OCI-LY3 (cell line): ENCODE measurements at regions not wholly inside any gene's neighbourhood (a gene's known extent, or its start where the extent isn't known, plus 50 kb on each side); places are given as distances from the start of the nearest gene placed in this dataset.

Experiments
- H2AFZ ChIP-seq: fragments of 200-600, 300-600 bp; shearing (Covaris generic); 2 replicates; pipeline ENCODE4 v1.6.0; 2014; ENCODE audit warnings: antibody characterized with exemption, low read depth, low read length
- H3K27ac ChIP-seq: fragments of 200-600, 300-600 bp; sonication (generic); 2 replicates; pipeline ENCODE4 v1.5.1; 2014; ENCODE audit warnings: mild to moderate bottlenecking, low read length, moderate library complexity, mixed read lengths
- H3K27me3 ChIP-seq: fragments of 200-600, 300-600 bp; sonication (generic); 2 replicates; pipeline ENCODE4 v1.6.1; 2014; ENCODE audit warnings: low read depth, low read length, mixed read lengths
- H3K36me3 ChIP-seq: fragments of 200-600, 300-600 bp; sonication (generic); replicated peaks from 2 replicates; pipeline ENCODE3; 2014; ENCODE audit warnings: low read depth, low read length, mixed read lengths
- H3K4me1 ChIP-seq: fragments of 300-600, 200-600 bp; sonication (generic); 2 replicates; pipeline ENCODE4 v1.6.1; 2014; ENCODE audit warnings: low read length, mixed read lengths
- H3K4me2 ChIP-seq: fragments of 200-600, 300-600 bp; sonication (generic); 2 replicates; pipeline ENCODE4 v1.6.1; 2014; ENCODE audit warnings: low read length, mixed read lengths
- H3K4me3 ChIP-seq: fragments of 300-600, 200-600 bp; sonication (generic); 2 replicates; pipeline ENCODE4 v1.5.1; 2014; ENCODE audit warnings: antibody characterized with exemption, mild to moderate bottlenecking, low read length, moderate library complexity
- H3K79me2 ChIP-seq: fragments of 300-600, 200-600 bp; shearing (Covaris generic); 2 replicates; pipeline ENCODE4 v1.6.1; 2014; ENCODE audit warnings: mild to moderate bottlenecking, low read length, mixed read lengths
- H3K9ac ChIP-seq: fragments of 300-600, 200-600 bp; shearing (Covaris generic); 2 replicates; pipeline ENCODE4 v1.6.0; 2014; ENCODE audit warnings: mild to moderate bottlenecking, low read length, moderate library complexity
- H3K9me3 ChIP-seq: fragments of 200-600, 300-600 bp; shearing (Covaris generic); 2 replicates; pipeline ENCODE4 v1.6.1; 2014; ENCODE audit warnings: low read length, mixed read lengths; ENCODE audit not compliant: insufficient read depth
- H4K20me1 ChIP-seq: fragments of 200-600, 300-600 bp; sonication (generic); 2 replicates; pipeline ENCODE4 v1.6.1; 2016; ENCODE audit warnings: low read length, mixed read lengths; ENCODE audit not compliant: insufficient read depth
- CTCF ChIP-seq: fragments of 200-600, 300-600 bp; sonication (generic); IDR thresholded peaks from 2 replicates; pipeline ENCODE4 v1.5.1; 2014; ENCODE audit warnings: antibody characterized with exemption, low read length, low read depth
- EZH2phosphoT487 ChIP-seq: fragments of 200-600 bp; shearing (Covaris generic); IDR thresholded peaks from 2 replicates; pipeline ENCODE4 v1.6.1; 2018; ENCODE audit warnings: antibody characterized with exemption, mixed run types, low read depth

GRCh38 chr10:131762789-131763696 is 137.8 kb upstream of the PPP2R2D start:
- H3K4me3 ChIP-seq = no peak overlapping the region
- no peaks in the 10 kb centered on the region for H3K9me3 ChIP-seq
- TF ChIP-seq EZH2phosphoT487 = no peak
- no peak for TF ChIP-seq CTCF
- no peak overlapping the region for H3K27ac ChIP-seq
- no peaks in the 10 kb centered on the region for H3K79me2 ChIP-seq
- no peaks in the 10 kb centered on the region for H3K27me3 ChIP-seq
- H3K4me2 ChIP-seq = no peak overlapping the region
- no peak overlapping the region for H2AFZ ChIP-seq
- H3K36me3 ChIP-seq = no peaks in the 10 kb centered on the region
- H3K9ac ChIP-seq = no peak overlapping the region
- no peaks in the 10 kb centered on the region for H4K20me1 ChIP-seq
- no peaks in the 10 kb centered on the region for H3K4me1 ChIP-seq

GRCh38 chr10:131764929-131765328 is 135.9 kb upstream of the PPP2R2D start:
- Histone ChIP-seq H3K27ac (no peak overlapping the region), H3K9me3 (no peaks in the 10 kb centered on the region), H3K9ac (no peak overlapping the region), H3K27me3 (no peaks in the 10 kb centered on the region), H4K20me1 (no peaks in the 10 kb centered on the region), H3K4me3 (no peak overlapping the region), H3K4me2 (no peak overlapping the region), H2AFZ (no peak overlapping the region), H3K79me2 (no peaks in the 10 kb centered on the region), H3K4me1 (no peaks in the 10 kb centered on the region), H3K36me3 (no peaks in the 10 kb centered on the region)
- TF ChIP-seq EZH2phosphoT487 (no peak), CTCF (no peak)

- TF ChIP-seq EZH2phosphoT487 (no peak), CTCF (no peak)
- H3K36me3 ChIP-seq = no peaks in the 10 kb centered on the region
- no peaks in the 10 kb centered on the region for H3K4me1 ChIP-seq
- H3K9me3 ChIP-seq = no peaks in the 10 kb centered on the region
- no peak overlapping the region for H2AFZ ChIP-seq
- H3K9ac ChIP-seq = no peak overlapping the region
- no peak overlapping the region for H3K27ac ChIP-seq
- no peaks in the 10 kb centered on the region for H4K20me1 ChIP-seq
- H3K4me3 ChIP-seq = no peak overlapping the region
- no peak overlapping the region for H3K4me2 ChIP-seq
- no peaks in the 10 kb centered on the region for H3K79me2 ChIP-seq
- no peaks in the 10 kb centered on the region for H3K27me3 ChIP-seq
Observed at GRCh38 chr10:131766096-131766495, 134.7 kb upstream of the PPP2R2D start.

- Histone ChIP-seq H2AFZ (no peak overlapping the region), H3K27ac (no peak overlapping the region), H3K36me3 (no peaks in the 10 kb centered on the region), H3K4me1 (no peaks in the 10 kb centered on the region), H3K4me2 (no peak overlapping the region), H3K79me2 (no peaks in the 10 kb centered on the region), H4K20me1 (no peaks in the 10 kb centered on the region), H3K9ac (no peak overlapping the region), H3K9me3 (no peaks in the 10 kb centered on the region), H3K4me3 (no peak overlapping the region), H3K27me3 (no peaks in the 10 kb centered on the region)
- TF ChIP-seq EZH2phosphoT487 (no peak), CTCF (no peak)
Observed at GRCh38 chr10:131767716-131768115, 133.1 kb upstream of the PPP2R2D start.
